HG03139 (cell line): ENCODE measurements at regions not wholly inside any gene's neighbourhood (a gene's known extent, or its start where the extent isn't known, plus 50 kb on each side); places are given as distances from the start of the nearest gene placed in this dataset.
"Not testable (repeated sequence)": the region's sequence is repeated elsewhere in the genome, so short reads cannot be mapped to it uniquely, and the experiment has no call there.

Experiments used
- ATAC-seq: cut with Tn5 transposase; IDR thresholded peaks from one replicate; pipeline ENCODE4 v1.9.1; 2021; ENCODE audit not compliant: unreplicated experiment

GRCh38 chr18:51569561-51569960 lies 372.1 kb upstream of the MEX3C start:
- ATAC-seq, result no peak

DNA sequence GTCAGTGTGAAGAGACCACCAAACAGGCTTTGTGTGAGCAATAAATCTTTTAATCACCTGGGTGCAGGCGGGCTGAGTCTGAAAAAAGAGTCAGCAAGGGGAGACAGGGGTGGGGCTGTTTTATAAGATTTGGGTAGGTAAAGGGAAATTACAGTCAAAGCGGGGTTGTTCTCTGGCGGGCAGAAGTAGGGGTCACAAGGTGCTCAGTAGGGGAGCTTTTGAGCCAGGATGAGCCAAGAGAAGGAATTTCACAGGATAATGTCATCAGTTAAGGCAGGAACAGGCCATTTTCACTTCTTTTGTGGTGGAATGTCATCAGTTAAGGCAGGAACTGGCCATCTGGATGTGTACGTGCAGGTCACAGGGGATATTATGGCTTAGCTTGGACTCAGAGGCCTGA lies 372.6 kb upstream of the MEX3C start:
- not testable (repeated sequence) for ATAC-seq

DNA sequence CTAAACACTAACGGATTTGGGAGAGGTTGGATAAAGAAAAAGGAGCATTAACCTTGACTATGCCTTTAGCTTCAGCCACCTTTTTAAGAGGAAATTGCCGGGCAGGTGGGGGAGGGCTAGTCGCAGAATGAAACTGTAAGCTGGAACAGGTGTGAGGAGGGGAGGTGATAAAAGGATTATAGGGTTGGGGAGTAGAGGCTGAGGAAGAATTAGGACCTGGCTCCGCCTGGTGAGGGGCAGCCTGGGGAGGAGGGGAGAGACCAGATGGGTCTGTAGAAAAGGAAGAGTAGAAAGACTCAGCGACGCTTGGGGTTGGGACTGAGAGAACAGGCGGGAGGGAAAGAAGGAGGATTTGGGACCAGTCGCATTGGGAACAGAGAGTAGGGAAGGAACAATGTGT lies 376.4 kb upstream of the MEX3C start:
- ATAC-seq, result not testable (repeated sequence)

DNA sequence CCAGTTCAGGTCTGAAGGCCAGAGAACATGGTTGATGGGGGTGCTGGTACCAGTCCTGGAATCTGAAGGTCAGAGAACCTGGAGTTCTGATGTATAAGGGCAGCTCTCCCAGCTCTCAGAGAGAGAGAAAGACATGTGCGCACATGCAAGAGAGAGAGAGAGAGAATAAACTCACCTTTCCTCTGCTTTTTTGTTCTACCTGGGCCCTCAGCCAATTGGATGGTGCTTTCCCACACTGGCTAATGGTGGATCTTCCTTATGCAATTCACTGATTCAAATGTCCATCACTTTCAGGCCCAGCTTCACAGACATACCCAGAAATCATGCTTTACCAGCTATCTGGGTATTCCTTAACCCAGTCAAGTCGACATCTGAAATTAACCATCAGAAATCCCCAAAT lies 377.7 kb upstream of the MEX3C start:
- no peak for ATAC-seq

GRCh38 chr18:51578406-51578980 lies 381.0 kb upstream of the MEX3C start:
- no peak for ATAC-seq

DNA sequence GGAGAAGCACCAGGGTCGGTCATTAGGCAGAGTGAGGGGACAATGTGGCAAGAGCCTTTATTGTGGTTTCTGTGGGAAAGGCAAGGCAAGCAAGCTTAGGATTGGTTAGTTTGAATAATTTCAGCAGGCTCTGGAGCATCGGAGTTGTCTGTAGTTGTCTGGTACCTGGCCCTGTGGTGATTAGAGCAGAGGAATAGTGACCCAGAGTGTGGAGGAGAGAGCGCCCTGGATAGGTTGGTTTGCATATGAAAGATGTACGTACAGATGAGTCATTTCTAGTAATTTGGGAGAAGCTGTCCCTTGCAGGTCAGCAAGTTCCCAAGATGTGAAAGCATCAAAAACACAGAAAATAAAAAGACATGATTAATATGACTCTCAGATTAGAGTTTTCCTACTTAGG lies 383.1 kb upstream of the MEX3C start:
- no peak for ATAC-seq

GRCh38 chr18:51582551-51582950 lies 385.1 kb upstream of the MEX3C start:
- no peak for ATAC-seq

- ATAC-seq, result no peak
Measured at GRCh38 chr18:51588616-51589015, 391.1 kb upstream of the MEX3C start.

GRCh38 chr18:51593931-51594330 lies 396.4 kb upstream of the MEX3C start:
- no peak for ATAC-seq

DNA sequence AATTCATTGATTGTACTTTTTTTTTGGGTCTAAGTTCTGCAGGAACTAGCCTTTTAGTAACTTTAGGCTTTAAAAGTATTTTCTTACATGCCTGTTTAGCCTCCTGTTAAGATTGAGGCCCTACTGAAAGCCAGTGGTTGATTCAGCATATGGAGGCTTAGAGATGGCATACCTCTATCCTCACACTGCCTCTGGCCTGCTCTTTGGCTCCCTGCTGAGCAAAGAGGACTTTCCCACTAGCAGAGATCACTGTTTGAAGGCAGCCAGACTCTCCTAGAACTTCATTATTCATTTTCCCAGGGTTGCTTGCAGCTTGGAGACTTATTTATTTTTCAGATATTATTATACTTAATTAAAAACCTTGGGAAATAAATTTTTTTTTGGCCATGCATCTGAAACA lies 405.6 kb upstream of the MEX3C start:
- no peak for ATAC-seq

DNA sequence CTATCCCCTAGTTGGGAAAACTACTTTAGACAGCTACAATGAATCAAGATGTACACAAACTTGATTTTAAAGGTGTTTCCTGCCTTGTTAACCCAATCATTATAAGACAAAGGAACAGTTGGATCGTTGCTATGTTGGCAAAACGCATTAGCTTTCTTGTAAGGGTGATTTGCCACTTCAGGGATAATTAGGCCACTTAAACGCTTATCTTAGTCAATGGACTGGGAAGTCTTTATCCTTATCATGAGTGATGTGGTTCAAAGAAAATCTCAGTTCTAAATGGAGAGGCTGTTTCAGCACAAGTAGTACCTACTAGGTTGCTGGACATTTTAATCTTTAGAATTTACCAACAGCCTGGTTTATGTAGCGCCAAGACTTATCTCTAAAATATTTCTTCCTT lies 406.1 kb upstream of the MEX3C start:
- no peak for ATAC-seq

GRCh38 chr18:51610481-51610880 lies 413.0 kb upstream of the MEX3C start:
- no peak for ATAC-seq

DNA sequence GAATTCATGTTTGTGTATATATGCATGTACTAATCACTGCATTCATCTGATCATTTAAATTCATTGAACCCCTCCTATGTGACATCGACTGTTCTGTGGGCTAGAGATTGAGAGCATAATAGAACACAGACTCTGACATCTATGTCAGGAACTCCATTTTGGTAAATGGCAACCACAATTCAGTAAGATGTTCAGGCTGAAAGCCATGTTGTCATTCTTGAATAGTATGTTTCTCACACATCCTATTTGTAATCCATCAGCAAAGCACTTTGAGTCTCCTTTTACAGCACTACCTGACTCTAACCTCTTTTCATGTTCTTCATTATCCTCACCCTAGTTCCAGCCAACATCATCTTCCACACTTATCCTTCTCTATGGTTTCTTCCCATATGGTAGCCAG lies 413.8 kb upstream of the MEX3C start:
- no peak for ATAC-seq

GRCh38 chr18:51614033-51614432 lies 416.6 kb upstream of the MEX3C start:
- no peak for ATAC-seq

- ATAC-seq, result no peak
Measured at GRCh38 chr18:51614967-51615571, 417.6 kb upstream of the MEX3C start.

DNA sequence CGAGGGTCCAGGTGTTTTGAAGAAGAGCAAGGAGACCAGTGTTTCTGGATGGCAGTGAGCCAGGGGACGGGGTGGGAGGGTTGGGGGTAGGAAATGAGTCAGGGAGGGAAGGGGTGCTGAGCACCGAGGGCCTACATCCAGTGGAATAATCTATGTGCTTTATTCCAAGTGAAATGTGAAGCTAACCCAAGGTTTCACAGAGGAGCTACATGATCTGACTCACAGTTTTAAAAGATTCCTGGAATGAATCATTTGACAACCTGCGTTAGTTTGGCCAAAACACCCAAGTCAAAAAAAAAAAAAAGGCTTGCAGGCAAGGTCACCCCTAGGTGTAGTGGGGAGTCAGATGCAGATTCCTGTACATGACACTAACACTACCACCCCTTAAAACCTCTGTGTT lies 419.7 kb upstream of the MEX3C start:
- no peak for ATAC-seq

DNA sequence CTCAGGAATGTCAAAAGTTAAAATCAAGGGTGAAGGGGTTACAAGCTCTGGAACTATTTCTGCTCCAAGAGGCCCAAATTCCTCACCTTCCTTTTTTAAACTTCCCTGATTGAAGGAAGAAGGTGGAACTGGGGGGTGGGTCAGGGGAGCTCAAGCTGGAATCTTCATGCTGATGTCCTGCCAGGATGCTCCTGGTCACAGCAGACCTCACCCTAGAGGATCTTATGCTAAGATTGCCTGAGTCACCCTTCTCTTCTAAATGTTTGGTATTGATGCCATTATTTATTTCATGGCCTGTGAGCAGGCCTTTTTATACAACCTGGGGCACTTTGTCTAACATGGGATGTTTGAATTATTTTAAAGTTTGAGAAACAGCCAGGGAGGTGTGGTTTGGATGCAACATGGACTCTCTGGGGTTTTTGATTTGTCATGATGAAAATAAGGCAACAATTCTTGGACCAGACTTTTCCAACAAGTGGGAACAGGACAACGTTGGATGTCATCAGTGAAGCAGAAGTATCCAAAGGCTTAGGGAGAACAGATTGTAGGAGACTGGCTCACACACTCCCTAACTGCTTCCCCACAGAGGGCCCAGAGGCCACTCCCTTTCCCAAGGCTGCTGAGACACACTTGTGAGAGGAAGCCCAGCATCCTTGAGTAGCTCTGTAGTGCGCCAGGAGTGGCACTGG lies 420.2 kb upstream of the MEX3C start:
- ATAC-seq, result no peak

DNA sequence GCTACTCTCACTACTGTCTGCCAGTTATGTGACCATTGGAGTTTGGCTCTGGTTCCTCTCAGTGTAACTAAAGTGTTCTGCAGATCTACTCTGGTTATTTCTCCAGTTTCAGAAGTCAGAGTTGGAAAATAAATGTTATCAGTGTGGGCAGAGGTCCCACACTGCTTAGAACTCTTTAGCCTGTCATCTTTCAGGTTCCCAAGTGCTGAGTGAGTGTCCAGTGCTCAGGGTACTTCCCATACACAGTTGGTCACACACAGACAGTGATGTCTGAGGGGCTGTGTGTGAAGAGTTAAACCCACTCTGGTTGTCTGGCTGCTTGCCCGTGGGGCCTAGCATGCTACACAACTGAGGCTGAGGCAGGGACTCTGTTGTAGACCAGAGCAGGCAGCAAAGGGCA lies 421.8 kb upstream of the MEX3C start:
- no peak for ATAC-seq

DNA sequence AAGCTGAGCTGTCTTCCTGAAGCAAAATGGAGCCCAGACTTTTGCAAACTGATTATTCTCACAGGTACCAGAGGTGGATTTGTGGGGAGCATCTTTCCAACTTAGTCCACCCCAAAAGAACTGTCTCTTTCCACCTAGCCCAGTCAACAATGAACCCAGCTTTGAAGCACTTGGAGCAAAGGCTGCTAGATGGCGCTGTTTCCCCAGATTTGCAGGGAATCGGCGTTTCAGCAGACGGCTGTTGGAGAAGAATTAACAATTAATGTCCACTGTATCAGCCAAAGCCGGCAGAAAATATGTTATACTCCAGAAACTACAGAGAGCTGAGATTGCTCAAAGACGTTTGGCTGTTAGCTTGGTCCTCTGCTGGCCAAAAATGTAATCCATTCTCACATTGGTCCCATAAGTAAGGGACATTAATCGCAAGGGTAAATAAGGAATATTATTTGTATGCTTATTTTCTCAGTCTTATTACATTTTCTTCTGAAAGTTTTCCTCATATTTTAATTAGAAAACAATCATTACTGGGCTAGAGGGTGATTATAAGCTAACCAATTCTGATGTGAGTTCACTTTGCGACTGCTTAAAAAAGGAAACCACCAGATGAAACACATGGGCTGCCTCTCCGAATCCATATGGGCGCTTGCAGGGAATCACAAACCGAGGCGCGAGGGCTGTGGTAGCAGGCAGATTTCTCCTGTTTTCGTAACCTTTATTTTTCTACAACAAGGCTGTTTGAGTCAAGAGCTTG lies 423.8 kb upstream of the MEX3C start:
- no peak for ATAC-seq

DNA sequence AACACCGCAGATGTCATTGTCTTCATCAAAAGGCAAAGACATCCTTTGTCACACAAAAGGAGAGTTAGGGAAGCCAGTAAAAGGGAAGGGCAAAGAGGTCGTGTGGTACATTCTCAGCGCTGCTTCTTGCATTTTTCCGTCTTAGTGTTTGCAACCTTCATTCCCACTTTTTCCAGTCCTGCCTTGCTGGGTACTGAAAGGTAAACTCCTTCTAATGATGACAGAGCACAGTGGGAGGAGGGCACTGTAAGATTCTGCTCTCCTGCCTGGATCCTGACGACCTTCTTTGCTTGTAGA lies 424.3 kb upstream of the MEX3C start:
- no peak for ATAC-seq

DNA sequence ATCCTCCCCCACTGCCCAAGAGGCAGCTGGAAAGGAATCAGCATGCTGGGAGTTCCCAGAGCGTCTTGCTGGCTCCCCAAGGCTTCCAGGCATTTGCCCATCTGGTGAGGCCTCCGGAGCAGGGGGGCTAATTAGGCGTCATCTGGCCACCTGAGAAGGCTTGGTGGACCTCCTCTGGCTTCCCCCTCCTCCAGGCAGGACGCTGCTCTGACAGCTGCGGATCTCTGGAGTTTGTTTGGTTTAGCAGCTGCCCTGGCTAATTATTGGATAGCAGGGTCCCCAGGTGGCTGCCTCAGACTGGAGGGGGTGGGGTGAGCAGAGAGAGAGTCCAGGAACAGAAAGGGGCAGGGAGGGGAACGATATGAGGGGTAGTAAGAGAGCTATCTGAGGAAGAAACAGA lies 425.2 kb upstream of the MEX3C start:
- ATAC-seq, result no peak

DNA sequence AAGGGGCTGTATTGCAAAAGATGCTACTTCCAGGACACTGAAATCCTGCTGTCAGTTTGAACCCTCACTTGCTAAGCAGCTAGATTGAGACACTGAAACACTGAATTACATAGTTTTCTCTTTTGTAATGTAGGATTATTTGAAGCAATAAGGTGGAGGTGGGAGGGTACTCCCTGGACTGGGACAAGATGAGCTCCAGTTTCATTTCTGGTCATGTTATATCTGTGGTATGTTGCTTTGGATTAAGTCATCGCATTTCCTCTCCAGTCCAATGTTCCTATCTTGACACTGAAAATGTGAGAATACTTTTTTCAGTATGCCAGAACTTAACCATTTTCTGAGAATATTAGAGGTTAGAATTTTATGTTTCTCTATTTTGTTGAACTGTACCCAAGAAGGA lies 426.2 kb upstream of the MEX3C start:
- no peak for ATAC-seq
